ENCODE measurements at regions not wholly inside any gene's neighbourhood (a gene's known extent, or its start where the extent isn't known, plus 50 kb on each side); places are given as distances from the start of the nearest gene placed in this dataset.

DNA sequence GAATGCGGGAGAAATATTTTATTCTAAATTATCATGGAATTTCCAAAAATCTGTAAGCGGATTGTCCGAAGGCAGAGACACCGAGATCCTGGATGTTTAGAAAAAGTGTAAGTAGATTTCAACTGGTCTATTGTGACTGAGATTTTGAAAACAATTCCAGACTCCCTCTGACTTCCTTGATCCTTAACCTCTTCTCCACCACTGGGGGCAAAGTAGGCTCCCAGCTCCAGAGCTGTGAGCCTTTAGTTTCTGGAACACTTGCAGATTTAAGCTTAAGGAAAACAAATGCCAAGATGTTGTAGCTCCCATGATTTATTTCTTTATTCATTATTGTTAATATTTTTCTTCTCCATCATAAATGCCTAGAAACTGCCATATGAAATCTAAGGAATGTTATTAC, 1320.5 kb upstream of the SEL1L start:
- TF ChIP-seq, protein P1, sequence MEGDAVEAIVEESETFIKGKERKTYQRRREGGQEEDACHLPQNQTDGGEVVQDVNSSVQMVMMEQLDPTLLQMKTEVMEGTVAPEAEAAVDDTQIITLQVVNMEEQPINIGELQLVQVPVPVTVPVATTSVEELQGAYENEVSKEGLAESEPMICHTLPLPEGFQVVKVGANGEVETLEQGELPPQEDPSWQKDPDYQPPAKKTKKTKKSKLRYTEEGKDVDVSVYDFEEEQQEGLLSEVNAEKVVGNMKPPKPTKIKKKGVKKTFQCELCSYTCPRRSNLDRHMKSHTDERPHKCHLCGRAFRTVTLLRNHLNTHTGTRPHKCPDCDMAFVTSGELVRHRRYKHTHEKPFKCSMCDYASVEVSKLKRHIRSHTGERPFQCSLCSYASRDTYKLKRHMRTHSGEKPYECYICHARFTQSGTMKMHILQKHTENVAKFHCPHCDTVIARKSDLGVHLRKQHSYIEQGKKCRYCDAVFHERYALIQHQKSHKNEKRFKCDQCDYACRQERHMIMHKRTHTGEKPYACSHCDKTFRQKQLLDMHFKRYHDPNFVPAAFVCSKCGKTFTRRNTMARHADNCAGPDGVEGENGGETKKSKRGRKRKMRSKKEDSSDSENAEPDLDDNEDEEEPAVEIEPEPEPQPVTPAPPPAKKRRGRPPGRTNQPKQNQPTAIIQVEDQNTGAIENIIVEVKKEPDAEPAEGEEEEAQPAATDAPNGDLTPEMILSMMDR (IDR thresholded peaks at IDR 0.05; ENCODE audit: insufficient read depth, low read length, poor library complexity, severe bottlenecking): no peak
- Histone ChIP-seq H3K4me3 (ENCODE audit: low read depth, low read length) (no peak overlapping the region), H3K36me3 (ENCODE audit: control insufficient read depth, insufficient read depth, low read length) (no peaks in the 10 kb centered on the region), H3K27me3 (ENCODE audit: control insufficient read depth, insufficient read depth, low read length) (no peaks in the 10 kb centered on the region)
- DNase-seq (ENCODE audit: low read depth): no peak

DNA sequence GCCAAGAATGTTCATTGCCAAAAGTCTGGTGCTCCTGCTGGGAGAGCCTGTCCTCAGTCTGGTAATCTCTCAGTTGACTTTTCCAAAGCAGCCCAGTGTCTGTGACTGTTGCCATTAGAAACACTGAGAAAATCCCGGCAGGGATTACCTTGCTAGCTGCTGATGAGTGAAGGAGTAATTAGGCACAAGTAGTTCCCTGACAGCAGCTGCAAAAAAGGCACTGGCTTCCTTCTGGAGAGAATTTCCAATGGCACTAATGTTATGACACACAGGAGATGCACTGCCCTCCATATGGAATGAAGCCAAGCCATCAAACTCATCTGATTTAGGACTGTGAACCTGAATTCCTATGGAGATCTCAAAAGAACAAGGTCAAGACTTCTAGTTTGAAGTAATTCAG, 1321.2 kb upstream of the SEL1L start:
- Histone ChIP-seq H3K4me3 (ENCODE audit: low read depth, low read length) (no peak overlapping the region), H3K27me3 (ENCODE audit: control insufficient read depth, insufficient read depth, low read length) (no peaks in the 10 kb centered on the region), H3K36me3 (ENCODE audit: control insufficient read depth, insufficient read depth, low read length) (no peaks in the 10 kb centered on the region)
- no peak for DNase-seq (ENCODE audit: low read depth)
- TF ChIP-seq, protein P1 (IDR thresholded peaks at IDR 0.05; ENCODE audit: insufficient read depth, low read length, poor library complexity, severe bottlenecking): no peak

DNA sequence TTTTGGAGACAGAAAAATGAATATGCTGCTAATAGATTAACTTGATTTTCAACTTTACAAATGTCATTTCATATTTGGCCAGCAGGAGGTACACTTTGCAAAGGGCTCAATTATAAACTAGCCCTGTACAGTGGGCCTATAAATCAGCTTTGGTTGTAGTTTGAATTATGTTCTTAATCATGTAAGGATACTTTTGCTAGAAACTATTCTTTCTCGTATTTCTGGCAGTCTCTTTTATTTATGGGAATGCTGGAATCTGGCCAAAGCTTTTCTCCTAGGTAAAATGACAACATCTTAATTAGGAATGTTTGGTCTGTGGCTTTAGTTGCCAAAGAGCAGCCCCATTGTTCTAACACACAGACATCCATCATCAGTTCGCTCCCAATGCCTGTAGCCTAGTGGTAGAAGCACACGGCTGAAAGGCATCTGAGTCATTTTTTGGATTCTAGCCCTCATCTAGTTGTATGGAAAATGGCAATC, 1322.3 kb upstream of the SEL1L start:
- no peaks in the 10 kb centered on the region for H3K27me3 ChIP-seq (ENCODE audit: control insufficient read depth, insufficient read depth, low read length)
- TF ChIP-seq, protein P1 (IDR thresholded peaks at IDR 0.05; ENCODE audit: insufficient read depth, low read length, poor library complexity, severe bottlenecking): peak; percentile 49
- DNase-seq (ENCODE audit: low read depth): peak; percentile 62
- no peak overlapping the region for H3K4me3 ChIP-seq (ENCODE audit: low read depth, low read length)
- no peaks in the 10 kb centered on the region for H3K36me3 ChIP-seq (ENCODE audit: control insufficient read depth, insufficient read depth, low read length)

DNA sequence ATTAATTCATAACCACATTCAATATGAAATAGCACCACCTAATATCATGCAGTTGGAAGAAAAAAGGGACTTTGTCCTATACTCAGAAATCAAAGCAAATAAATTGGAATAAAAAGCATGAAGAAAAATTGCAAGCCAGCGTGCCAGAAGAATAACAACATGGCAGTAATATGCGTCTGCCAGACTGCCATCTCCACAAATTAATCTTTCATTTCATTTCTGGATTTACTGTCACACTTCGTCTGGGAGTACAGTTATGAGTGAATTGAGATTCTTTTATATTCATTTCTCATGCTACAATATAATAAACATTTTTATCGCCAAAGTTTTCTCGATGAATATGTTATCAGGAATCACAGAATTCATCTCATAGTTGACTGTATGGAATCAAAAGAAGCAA, 1327.7 kb upstream of the SEL1L start:
- no peak for DNase-seq (ENCODE audit: low read depth)
- H3K36me3 ChIP-seq (ENCODE audit: control insufficient read depth, insufficient read depth, low read length): no peaks in the 10 kb centered on the region
- TF ChIP-seq, protein P1 (IDR thresholded peaks at IDR 0.05; ENCODE audit: insufficient read depth, low read length, poor library complexity, severe bottlenecking): no peak
- H3K4me3 ChIP-seq (ENCODE audit: low read depth, low read length): no peak overlapping the region
- H3K27me3 ChIP-seq (ENCODE audit: control insufficient read depth, insufficient read depth, low read length): no peaks in the 10 kb centered on the region

DNA sequence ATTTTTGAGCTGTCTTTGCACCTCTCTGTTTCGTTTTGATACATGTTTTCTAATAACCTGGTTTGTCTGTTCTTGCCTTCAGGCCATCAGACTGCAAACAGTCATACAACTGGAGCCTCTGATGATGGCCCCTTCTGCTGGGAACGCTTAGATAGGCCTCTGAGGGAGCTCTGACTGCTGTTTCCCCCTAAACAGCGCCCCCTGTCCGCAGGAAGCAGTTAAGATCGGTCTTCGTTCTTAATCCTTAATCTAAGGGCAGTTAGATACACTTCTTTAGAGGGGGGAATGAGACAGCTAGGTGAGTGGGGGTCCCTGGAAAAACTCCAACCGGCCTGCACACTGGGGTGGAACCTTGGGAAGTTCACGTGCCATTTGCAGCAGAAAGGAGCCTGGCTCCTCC, 1338.8 kb upstream of the SEL1L start:
- H3K36me3 ChIP-seq (ENCODE audit: control insufficient read depth, insufficient read depth, low read length): no peaks in the 10 kb centered on the region
- TF ChIP-seq, protein P1 (IDR thresholded peaks at IDR 0.05; ENCODE audit: insufficient read depth, low read length, poor library complexity, severe bottlenecking): peak; percentile 25
- H3K27me3 ChIP-seq (ENCODE audit: control insufficient read depth, insufficient read depth, low read length): no peaks in the 10 kb centered on the region
- no peak for DNase-seq (ENCODE audit: low read depth)
- no peak overlapping the region for H3K4me3 ChIP-seq (ENCODE audit: low read depth, low read length)

DNA sequence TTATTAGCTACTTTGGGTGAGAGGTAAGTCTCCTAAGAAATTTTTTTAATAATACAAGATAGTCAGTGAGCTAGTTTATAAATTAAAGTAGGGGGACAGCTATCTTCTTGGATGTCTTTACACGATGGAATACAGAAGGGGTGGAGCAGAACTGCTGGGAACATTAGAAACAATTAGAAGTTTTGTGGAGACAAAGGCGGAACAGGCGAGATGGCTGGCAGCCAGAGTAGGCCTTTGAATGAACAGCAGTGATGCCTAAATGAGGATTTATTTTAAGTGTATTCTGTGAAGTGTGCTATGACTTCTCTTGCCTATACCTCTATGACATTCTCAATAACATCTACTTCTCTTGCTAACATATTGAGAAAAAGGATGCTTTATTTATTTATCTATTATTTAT, 1345.3 kb upstream of the SEL1L start:
- Histone ChIP-seq H3K36me3 (ENCODE audit: control insufficient read depth, insufficient read depth, low read length) (no peaks in the 10 kb centered on the region), H3K4me3 (ENCODE audit: low read depth, low read length) (no peak overlapping the region), H3K27me3 (ENCODE audit: control insufficient read depth, insufficient read depth, low read length) (no peaks in the 10 kb centered on the region)
- TF ChIP-seq, protein P1 (IDR thresholded peaks at IDR 0.05; ENCODE audit: insufficient read depth, low read length, poor library complexity, severe bottlenecking): no peak
- no peak for DNase-seq (ENCODE audit: low read depth)

All from kidney epithelial cell (primary cell).